ENCODE measurements at regions not wholly inside any gene's neighbourhood (a gene's known extent, or its start where the extent isn't known, plus 50 kb on each side); places are given as distances from the start of the nearest gene placed in this dataset.

DNA sequence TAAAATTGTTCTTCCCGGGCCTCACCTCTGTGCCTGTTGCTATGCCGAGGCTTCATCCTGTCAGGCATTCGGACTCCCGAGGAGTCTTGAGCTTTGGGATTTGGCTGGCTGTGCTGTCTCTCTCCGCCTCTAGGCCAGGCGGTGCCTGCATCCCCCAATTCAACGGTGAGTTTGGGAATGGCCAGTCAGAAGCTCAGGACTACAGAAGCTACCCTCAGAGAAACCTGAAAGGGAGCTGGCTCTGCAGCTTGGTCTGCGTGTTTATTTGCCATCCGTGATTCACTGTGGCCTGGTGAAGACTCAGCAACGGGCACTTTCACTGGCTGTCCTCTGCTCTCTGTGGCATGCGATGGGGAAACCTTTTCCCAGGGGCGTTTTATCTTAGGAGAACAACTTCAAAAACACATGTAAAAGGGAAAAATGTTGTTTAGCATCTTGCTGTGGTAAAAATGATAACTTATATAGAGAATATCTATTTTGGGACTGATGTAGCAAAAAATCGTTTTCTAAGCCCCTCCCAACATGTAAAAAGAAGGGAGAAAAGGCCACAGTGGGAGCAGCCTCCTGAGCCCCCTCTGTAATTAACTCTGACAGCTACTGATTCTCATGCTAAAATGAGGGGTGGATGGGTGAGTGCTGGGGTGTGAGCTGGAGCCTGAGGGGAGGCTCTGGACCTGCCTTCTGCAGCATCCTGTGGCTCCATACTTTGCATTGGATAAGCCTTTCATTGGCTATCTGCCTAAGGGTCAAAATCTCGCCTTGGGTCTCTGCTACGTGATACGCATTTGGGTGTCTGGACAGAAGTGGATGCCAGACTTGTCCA, 103.4 kb upstream of the KLHL25 start:
- H3K4me3 Mint-ChIP-seq = no peak overlapping the region
- H3K4me1 Mint-ChIP-seq = peaks cover 0 to 12% (median 5%) of the 10 kb centered on the region in 3 donors
- peaks cover 0 to 14% of the 10 kb centered on the region in 2 donors for H3K36me3 Mint-ChIP-seq
- peaks cover 13 to 46% (median 28%) of the 10 kb centered on the region in 3 donors for H3K27me3 Mint-ChIP-seq
- DNase-seq (no peak), ATAC-seq (ENCODE audit: low read depth in 2 of 2) (no peak)
- H3K9me3 Mint-ChIP-seq = peaks cover 0 to 13% (median 3%) of the 10 kb centered on the region in 7 donors
- peak overlapping the region in 1 of 6 donors; percentile 47 for H3K27ac Mint-ChIP-seq

GRCh38 chr15:85899927-85900326, 105.2 kb upstream of the KLHL25 start:
- H3K27ac Mint-ChIP-seq = no peak overlapping the region
- peaks cover 0 to 14% of the 10 kb centered on the region in 2 donors for H3K36me3 Mint-ChIP-seq
- H3K4me3 Mint-ChIP-seq = no peak overlapping the region
- peaks cover 0 to 12% (median 5%) of the 10 kb centered on the region in 3 donors for H3K4me1 Mint-ChIP-seq
- DNase-seq (no peak), ATAC-seq (ENCODE audit: low read depth in 2 of 2) (no peak)
- peaks cover 0 to 13% (median 3%) of the 10 kb centered on the region in 7 donors for H3K9me3 Mint-ChIP-seq
- peaks cover 13 to 35% (median 22%) of the 10 kb centered on the region in 3 donors for H3K27me3 Mint-ChIP-seq

- H3K36me3 Mint-ChIP-seq = no peaks in the 10 kb centered on the region
- DNase-seq (no peak), ATAC-seq (ENCODE audit: low read depth in 2 of 2) (no peak)
- peaks cover 0 to 4% (median 0%) of the 10 kb centered on the region in 7 donors for H3K9me3 Mint-ChIP-seq
- H3K4me1 Mint-ChIP-seq = peaks cover 0 to 3% (median 0%) of the 10 kb centered on the region in 3 donors
- H3K4me3 Mint-ChIP-seq = peak overlapping the region in 1 of 8 donors; percentile 37
- H3K27me3 Mint-ChIP-seq = peaks cover 0 to 8% (median 6%) of the 10 kb centered on the region in 3 donors
- no peak overlapping the region for H3K27ac Mint-ChIP-seq
Measured at GRCh38 chr15:85905751-85906450, 111.2 kb upstream of the KLHL25 start.

DNA sequence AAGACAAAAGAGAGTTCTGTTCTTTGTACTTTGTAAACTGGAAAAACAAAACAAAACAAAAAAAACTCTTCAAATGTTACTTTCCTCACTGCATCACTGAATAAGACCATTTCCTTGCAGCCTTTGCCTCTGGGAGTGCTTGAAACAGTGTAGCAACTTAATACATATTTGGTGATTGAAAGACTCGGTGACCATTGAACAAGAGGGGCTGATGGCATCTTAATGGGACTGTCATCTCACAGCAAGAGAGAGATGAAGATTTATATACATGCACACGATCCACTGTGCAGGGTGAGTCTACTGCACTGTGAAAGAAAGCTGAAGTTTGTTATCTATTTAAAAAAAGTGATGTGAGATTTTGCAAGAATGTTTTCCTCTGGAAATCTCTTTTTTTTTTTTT, 111.9 kb upstream of the KLHL25 start:
- DNase-seq = no peak
- H3K9me3 Mint-ChIP-seq = no peaks in the 10 kb centered on the region
- H3K27ac Mint-ChIP-seq = no peak overlapping the region
- H3K4me3 Mint-ChIP-seq = no peak overlapping the region
- H3K27me3 Mint-ChIP-seq = peaks cover 0 to 8% (median under 1%) of the 10 kb centered on the region in 3 donors
- no peak for ATAC-seq (ENCODE audit: low read depth in 2 of 2)
- no peaks in the 10 kb centered on the region for H3K36me3 Mint-ChIP-seq
- peaks cover 0 to 3% (median 0%) of the 10 kb centered on the region in 3 donors for H3K4me1 Mint-ChIP-seq

GRCh38 chr15:85910834-85911233, 116.1 kb upstream of the KLHL25 start:
- peaks cover 0 to 6% (median 5%) of the 10 kb centered on the region in 3 donors for H3K27me3 Mint-ChIP-seq
- H3K4me3 Mint-ChIP-seq = no peak overlapping the region
- peaks cover 0 to 3% (median 0%) of the 10 kb centered on the region in 3 donors for H3K4me1 Mint-ChIP-seq

DNA sequence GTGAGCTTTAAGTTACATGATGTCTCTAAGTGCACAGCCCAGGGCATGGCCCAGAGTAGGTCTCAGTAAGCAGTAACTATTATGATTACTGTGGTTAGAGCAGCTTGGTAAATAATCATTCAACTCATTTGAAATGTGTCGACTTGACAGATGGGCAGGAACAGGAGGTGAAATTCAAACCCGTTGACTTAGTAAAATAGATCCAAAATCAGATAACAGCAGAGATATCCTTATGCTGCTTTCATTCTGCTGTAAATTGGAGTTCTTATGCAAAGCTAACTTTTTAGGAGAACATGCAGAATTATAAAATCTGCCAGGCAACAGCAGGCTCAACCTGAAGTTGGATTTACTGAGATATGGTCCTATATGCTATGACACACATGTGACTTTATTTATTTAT, 118.7 kb upstream of the KLHL25 start:
- H3K27ac Mint-ChIP-seq = no peak overlapping the region
- H3K9me3 Mint-ChIP-seq = peaks cover 2 to 8% (median 5%) of the 10 kb centered on the region in 7 donors
- no peaks in the 10 kb centered on the region for H3K36me3 Mint-ChIP-seq
- no peaks in the 10 kb centered on the region for H3K4me1 Mint-ChIP-seq
- H3K4me3 Mint-ChIP-seq = no peak overlapping the region
- ATAC-seq (ENCODE audit: low read depth in 2 of 2) = no peak
- DNase-seq = no peak
- peaks cover 0 to 5% (median 4%) of the 10 kb centered on the region in 3 donors for H3K27me3 Mint-ChIP-seq

More at GRCh38 chr15:85910834-85911233, 116.1 kb upstream of the KLHL25 start:
- H3K27ac Mint-ChIP-seq = no peak overlapping the region
- no peaks in the 10 kb centered on the region for H3K9me3 Mint-ChIP-seq
- H3K36me3 Mint-ChIP-seq = no peaks in the 10 kb centered on the region
- DNase-seq = no peak
- ATAC-seq (ENCODE audit: low read depth in 2 of 2) = no peak

GRCh38 chr15:85920956-85921355, 126.2 kb upstream of the KLHL25 start:
- no peak overlapping the region for H3K27ac Mint-ChIP-seq
- H3K27me3 Mint-ChIP-seq = peaks cover 0 to 15% (median 0%) of the 10 kb centered on the region in 3 donors
- ATAC-seq (ENCODE audit: low read depth in 2 of 2) = no peak
- no peak for DNase-seq
- no peaks in the 10 kb centered on the region for H3K36me3 Mint-ChIP-seq
- H3K9me3 Mint-ChIP-seq = peaks cover 2 to 12% (median 6%) of the 10 kb centered on the region in 7 donors
- no peak overlapping the region for H3K4me3 Mint-ChIP-seq
- no peaks in the 10 kb centered on the region for H3K4me1 Mint-ChIP-seq

DNA sequence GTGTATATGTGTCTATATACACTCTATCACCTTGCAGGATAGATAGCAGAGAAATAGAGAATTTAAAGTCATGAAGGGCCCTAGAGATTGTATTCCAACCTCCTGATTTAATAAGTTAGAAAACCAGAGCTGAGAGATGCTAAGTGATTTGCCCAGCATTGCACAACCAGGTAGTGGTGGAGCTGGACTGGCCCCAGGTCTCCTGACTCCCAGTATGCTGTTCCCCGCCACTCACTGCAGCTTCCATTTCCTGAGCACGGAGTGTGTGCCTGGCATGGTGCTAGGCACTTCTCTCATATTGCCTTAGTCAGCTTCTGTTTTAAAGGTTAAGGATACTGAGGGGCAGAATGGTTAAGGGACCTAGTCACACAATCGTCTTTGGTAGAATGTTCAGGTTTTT, 129.4 kb upstream of the KLHL25 start:
- ATAC-seq (ENCODE audit: low read depth in 2 of 2) = no peak
- DNase-seq = no peak
- Mint-ChIP-seq H3K9me3 (no peaks in the 10 kb centered on the region), H3K4me3 (no peak overlapping the region), H3K27me3 (peaks cover 0 to 8% (median 0%) of the 10 kb centered on the region in 3 donors), H3K27ac (no peak overlapping the region), H3K36me3 (no peaks in the 10 kb centered on the region), H3K4me1 (no peaks in the 10 kb centered on the region)

GRCh38 chr15:85925649-85926237, 131.0 kb upstream of the KLHL25 start:
- Mint-ChIP-seq H3K9me3 (no peaks in the 10 kb centered on the region), H3K27ac (no peak overlapping the region), H3K4me3 (no peak overlapping the region), H3K36me3 (no peaks in the 10 kb centered on the region), H3K4me1 (no peaks in the 10 kb centered on the region), H3K27me3 (peaks cover 0 to 3% (median 0%) of the 10 kb centered on the region in 3 donors)
- no peak for ATAC-seq (ENCODE audit: low read depth in 2 of 2)
- no peak for DNase-seq

- Mint-ChIP-seq H3K27me3 (peaks cover 0 to 6% (median 3%) of the 10 kb centered on the region in 3 donors), H3K36me3 (no peaks in the 10 kb centered on the region), H3K9me3 (no peaks in the 10 kb centered on the region), H3K4me1 (no peaks in the 10 kb centered on the region), H3K4me3 (no peak overlapping the region), H3K27ac (no peak overlapping the region)
- no peak for ATAC-seq (ENCODE audit: low read depth in 2 of 2)
- DNase-seq = no peak
Measured at GRCh38 chr15:85926834-85927233, 132.1 kb upstream of the KLHL25 start.

GRCh38 chr15:85927931-85928537, 133.3 kb upstream of the KLHL25 start:
- no peaks in the 10 kb centered on the region for H3K4me1 Mint-ChIP-seq
- H3K4me3 Mint-ChIP-seq = no peak overlapping the region
- H3K27me3 Mint-ChIP-seq = peaks cover 0 to 6% (median 0%) of the 10 kb centered on the region in 3 donors
- DNase-seq = no peak
- no peaks in the 10 kb centered on the region for H3K36me3 Mint-ChIP-seq
- no peak overlapping the region for H3K27ac Mint-ChIP-seq
- no peak for ATAC-seq (ENCODE audit: low read depth in 2 of 2)
- no peaks in the 10 kb centered on the region for H3K9me3 Mint-ChIP-seq

DNA sequence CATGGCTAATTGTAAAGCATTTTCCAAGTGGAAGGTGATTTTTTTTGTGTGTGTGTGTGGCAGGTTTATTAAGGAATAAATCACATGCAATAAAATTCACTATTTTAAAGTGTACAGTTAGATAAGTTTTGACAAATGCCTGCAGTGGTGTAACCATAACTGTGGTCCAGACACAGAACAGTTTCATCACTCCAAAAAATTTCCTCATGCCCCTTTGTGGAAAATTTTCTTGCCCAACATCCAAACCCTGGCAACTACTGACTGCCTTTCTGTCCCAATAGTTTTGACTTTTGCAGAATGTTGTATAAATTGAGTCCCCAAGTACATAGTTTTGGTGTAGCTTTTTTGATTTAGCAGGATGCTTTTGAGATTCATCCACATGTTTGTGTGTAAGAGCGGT, 135.1 kb upstream of the KLHL25 start:
- H3K27ac Mint-ChIP-seq = peak overlapping the region in 1 of 6 donors; percentile 69
- H3K27me3 Mint-ChIP-seq = peaks cover 0 to 6% (median 0%) of the 10 kb centered on the region in 3 donors
- DNase-seq (no peak), ATAC-seq (ENCODE audit: low read depth in 2 of 2) (no peak)
- no peaks in the 10 kb centered on the region for H3K9me3 Mint-ChIP-seq
- H3K4me1 Mint-ChIP-seq = no peaks in the 10 kb centered on the region
- no peak overlapping the region for H3K4me3 Mint-ChIP-seq
- H3K36me3 Mint-ChIP-seq = no peaks in the 10 kb centered on the region

- DNase-seq = no peak
- Mint-ChIP-seq H3K27me3 (peaks cover 0 to 6% (median 0%) of the 10 kb centered on the region in 3 donors), H3K27ac (no peak overlapping the region), H3K9me3 (no peaks in the 10 kb centered on the region), H3K36me3 (no peaks in the 10 kb centered on the region), H3K4me3 (no peak overlapping the region), H3K4me1 (no peaks in the 10 kb centered on the region)
- ATAC-seq (ENCODE audit: low read depth in 2 of 2) = no peak
Measured at GRCh38 chr15:85932391-85932790, 137.7 kb upstream of the KLHL25 start.

Measured in naive B cell (primary cell).